Cardiac septum (tissue), 1 donor: ENCODE measurements at regions not wholly inside any gene's neighbourhood (a gene's known extent, or its start where the extent isn't known, plus 50 kb on each side); places are given as distances from the start of the nearest gene placed in this dataset.

ENCODE experiments used
- DNase-seq: peaks from one replicate; pipeline ENCODE4 v3.0.0-alpha.2; 2020; ENCODE audit warnings: low spot score
- intact Hi-C: fragments of 100-400 bp; cut with DNase I; formaldehyde crosslinking; loops from one replicate; pipeline ENCODE4 v1.14.0; 2022
- donor health status: DM: no; HTN: no; CAD: no.

DNA sequence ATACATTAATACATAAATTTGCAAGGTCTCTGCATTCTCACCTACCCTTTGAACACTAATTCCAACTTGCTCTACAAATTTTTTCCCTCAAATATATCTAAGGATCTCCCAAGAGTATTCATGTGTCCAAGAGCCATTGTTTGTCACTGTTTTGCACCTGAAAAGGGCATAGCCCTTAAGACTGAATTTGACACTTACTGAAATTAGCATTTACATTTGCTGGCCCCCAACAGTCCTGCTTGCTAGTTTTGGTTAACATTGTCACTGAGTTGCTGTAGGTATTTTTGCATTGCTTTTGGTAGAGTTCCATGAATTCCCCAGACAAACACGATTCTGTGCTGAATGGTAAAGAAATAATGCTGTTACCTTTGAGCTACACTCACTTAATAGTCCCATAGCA lies 57.3 kb downstream of the KCNA4 start:
- intact Hi-C loops: no loop called here
- no peak for DNase-seq

- no peak for DNase-seq
- intact Hi-C loops: no loop called here
Observed at GRCh38 chr11:29957431-29957830, 59.4 kb downstream of the KCNA4 start.

- no peak for DNase-seq
- intact Hi-C loops: no loop called here
Observed at GRCh38 chr11:29956076-29956556, 60.7 kb downstream of the KCNA4 start.

- no peak for DNase-seq
- intact Hi-C loops: no loop called here
Observed at GRCh38 chr11:29943347-29943746, 73.5 kb downstream of the KCNA4 start.

- intact Hi-C loops: no loop called here
Observed at GRCh38 chr11:29937526-29937925, 79.3 kb downstream of the KCNA4 start.

DNA sequence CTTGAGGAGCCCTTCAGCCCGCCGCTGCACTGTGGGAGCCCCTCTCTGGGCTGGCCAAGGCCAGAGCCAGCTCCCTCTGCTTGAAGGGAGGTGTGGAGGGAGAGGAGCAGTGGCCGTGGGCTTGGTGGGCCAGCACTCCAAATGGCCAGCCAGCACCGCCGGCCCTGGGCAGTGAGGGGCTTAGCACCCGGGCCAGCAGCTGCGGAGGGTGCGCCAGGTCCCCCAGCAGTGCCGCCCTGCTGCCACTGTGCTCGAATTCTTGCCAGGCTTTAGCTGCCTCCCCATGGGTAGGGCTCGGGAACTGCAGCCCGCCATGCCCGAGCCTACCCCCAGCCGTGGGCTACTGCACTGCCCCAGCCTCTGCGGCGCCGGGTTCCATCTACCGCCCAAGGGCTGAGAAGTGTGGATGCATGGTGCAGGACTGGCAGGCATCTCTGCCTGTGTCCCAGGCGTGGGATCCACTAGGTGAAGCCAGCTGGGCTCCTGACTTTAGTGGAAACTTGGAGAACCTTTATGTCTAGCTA lies 82.7 kb downstream of the KCNA4 start:
- intact Hi-C loops: no loop called here
- DNase-seq: no peak

More at GRCh38 chr11:29937526-29937925, 79.3 kb downstream of the KCNA4 start:
- DNase-seq: no peak

DNA sequence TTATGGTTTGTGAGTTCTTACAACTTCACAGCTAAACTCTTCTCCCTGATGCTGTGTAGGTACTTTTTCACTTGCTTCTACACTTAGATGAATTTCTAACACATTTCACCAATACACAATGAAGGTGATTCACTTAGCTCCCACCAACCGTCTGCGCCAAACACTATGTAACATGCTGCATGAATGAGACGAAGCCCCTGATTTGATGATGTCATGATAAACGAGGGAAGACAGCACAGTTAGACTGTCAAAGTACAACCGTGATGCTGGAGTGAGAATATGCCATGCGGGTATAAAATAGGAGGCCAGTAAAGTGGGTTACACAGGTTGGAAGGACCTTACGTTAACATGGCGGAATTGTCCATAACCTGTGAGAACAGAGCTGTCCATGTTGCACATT lies 100.8 kb downstream of the KCNA4 start:
- intact Hi-C loops: no loop called here

DNA sequence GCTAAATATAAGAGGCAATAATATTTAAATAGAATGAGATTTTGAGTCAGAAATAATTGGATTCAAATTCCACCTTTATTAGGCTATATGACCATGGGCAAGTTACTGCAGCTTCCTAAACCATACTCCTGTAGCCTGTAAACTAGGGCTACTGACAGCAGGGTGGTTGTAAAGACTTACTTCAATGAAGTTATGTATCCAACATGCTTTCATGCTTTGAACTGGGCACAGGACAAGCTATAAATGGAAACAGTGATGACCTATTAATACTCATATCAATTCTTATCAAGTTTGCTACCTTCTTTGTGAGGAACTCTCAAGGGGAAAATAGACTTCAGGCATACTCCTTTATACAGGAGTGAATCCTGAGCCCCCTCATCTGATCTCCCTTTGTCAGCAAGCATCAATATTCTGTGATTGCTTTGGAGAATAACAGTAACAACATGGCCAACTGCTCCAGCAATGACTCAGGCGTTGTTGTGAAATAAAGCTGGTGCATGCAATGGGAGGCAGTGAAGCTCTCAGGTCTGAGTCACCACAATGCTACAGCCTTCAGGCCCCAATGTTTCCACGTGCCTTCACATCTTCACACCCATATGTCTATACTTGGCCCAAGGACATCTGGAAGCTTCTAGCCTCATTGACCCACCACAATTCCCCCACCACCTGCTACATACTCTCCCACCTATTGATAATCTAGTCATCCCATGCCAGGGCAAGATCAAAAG lies 102.5 kb downstream of the KCNA4 start:
- intact Hi-C loops: no loop called here
- DNase-seq: no peak

More for the DNA sequence above, 100.8 kb downstream of the KCNA4 start:
- DNase-seq: no peak

GRCh38 chr11:29913352-29913751 lies 103.5 kb downstream of the KCNA4 start:
- intact Hi-C loops: no loop called here
- DNase-seq: no peak

DNA sequence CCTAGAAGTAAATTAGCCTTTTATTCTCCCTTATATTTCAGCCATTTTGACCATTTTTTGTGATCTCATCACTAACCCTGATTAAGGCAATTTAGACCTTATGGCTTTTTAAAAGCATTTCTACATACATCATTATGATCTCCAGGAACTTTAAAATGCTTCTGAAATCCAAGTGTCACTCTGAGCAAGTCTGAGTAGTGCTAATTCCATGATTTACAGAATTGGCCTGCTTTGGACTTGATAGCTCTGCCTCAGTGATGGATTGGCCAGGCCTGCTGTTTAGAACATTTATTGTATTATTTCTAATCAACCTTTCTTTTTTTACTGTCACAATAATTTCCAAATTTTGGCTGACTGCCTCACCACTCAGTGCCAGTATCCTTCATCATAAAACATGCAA lies 116.4 kb downstream of the KCNA4 start:
- intact Hi-C loops: no loop called here
- no peak for DNase-seq

DNA sequence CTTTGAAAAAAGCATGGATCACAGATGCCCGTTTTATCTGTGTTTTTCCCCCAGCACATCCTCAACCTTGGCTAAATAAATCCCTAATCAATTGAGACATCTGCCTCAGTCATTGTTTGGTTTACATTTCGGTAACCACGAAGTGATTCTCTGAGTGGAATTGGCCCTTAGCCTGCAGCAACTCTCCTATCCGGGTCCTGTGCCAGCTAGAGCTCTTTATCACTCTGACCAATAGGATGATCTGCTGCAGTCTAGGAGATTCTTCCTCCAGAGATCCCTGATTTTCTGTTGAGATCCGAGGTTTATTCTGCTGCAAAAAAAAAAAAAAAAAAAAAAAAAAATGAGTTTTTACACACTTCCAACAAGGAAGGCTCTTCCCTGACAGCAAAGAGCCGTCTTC lies 137.3 kb downstream of the KCNA4 start:
- no peak for DNase-seq
- intact Hi-C loops: no loop called here

GRCh38 chr11:29876192-29876591 lies 140.6 kb downstream of the KCNA4 start:
- no peak for DNase-seq
- intact Hi-C loops: no loop called here

DNA sequence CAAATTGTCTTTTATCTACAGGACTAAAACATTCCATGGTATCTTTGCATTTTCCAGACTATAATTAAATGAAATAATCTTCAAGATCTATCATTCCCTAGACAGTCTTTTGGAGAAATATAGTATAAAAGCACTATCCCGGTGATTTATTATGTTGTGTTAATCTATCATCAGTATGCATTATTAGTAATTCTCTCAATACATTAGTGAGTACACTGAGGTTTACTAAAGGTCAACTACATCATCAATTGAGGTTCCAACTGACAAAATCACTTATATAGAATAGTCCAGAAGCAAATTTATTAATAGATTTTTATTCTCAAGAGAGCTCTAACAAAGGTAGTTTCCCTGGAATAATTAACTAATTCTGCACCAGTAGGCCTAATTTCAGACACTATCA lies 169.6 kb downstream of the KCNA4 start:
- DNase-seq: no peak

GRCh38 chr11:29844701-29845379 lies 172.0 kb downstream of the KCNA4 start:
- intact Hi-C loops: loop anchor here (10.0 kb wide), 1 partner anchor 200 kb away; no protein-coding TSS in a partner anchor
- no peak for DNase-seq

More for the DNA sequence above, 169.6 kb downstream of the KCNA4 start:
- intact Hi-C loops: loop anchor here (10.0 kb wide), 1 partner anchor 198 kb away; no protein-coding TSS in a partner anchor

DNA sequence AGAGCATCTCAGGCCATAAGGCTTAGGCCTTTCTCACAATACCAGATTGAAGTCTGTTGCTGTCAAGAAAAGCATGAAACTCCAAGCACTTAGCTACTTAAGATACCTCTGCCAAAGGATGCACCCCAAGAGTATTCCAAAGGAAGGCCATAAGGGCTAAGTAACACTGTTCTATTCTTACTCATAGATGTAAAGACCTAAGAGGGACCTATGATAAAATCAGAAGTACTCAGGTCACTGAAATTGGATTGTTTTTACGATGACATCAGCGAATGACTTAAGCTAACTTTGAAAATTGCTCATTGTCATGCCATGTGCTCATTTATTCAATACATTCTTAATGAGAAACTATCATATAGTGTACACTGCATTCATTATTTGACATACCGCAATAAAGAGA lies 172.8 kb downstream of the KCNA4 start:
- DNase-seq: no peak
- intact Hi-C loops: loop anchor here (10.0 kb wide), 1 partner anchor 201 kb away; no protein-coding TSS in a partner anchor

DNA sequence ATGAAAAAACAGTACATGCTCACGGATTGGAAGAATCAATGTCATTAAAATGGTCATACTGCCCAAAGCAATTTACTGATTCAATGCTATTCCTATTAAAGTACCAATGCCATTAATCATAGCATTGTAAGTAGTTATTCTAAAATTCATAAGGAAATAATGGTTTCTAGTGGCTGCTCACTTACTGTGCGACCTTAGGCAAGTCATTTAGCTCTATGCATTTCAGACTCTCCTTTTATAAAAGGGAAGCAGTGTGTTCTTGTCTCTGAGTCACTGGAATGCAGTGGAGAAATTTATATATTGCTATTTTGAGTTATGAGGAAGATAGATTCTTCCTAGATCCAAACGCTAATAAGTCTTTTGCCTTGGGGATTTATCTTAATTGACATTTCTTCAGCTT lies 174.8 kb downstream of the KCNA4 start:
- DNase-seq: no peak
- intact Hi-C loops: loop anchor here (10.0 kb wide), 1 partner anchor 203 kb away; no protein-coding TSS in a partner anchor

- DNase-seq: no peak
- intact Hi-C loops: no loop called here
Observed at GRCh38 chr11:29826878-29827277, 190.0 kb downstream of the KCNA4 start.

DNA sequence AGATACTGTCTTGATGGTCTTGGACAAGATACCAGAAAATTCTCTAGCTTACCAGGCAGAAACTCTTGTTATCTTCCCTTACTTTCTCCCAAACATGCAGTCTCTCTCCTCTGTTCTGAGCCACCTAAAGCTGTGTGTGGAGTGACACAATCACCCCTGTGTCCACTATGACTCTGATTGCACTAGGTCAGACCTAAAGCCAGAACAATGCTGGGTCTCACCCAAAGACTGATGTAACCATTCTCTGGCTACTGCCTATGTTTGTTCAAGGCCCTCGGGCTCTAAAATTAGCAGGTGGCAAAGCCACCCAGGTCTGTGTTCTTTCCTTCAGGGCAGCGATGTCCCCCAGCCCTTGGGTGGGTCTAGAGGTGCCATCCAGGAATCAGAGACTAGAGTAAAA lies 200.5 kb downstream of the KCNA4 start:
- intact Hi-C loops: no loop called here
- DNase-seq: no peak

DNA sequence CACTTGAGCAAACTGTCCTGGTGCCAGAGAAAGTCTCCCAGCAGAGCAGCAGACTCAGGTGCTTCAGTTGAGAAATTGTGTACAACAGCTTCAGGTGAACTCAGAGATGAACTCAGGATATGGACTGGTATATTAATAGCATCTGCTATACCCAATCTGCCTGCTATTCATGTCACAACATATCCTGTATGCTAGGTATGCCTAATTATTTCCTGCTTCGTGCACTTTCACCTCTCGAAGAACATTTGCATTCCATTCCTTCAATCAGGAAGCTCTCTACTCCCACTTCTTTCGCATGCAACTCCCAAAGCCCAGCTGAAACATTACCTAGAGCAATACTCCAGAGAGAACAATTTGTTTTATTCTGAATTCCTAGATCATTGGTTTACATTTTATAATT lies 207.7 kb downstream of the KCNA4 start:
- intact Hi-C loops: no loop called here
- no peak for DNase-seq

GRCh38 chr11:29802522-29802921 lies 214.3 kb downstream of the KCNA4 start:
- intact Hi-C loops: no loop called here
- DNase-seq: no peak

DNA sequence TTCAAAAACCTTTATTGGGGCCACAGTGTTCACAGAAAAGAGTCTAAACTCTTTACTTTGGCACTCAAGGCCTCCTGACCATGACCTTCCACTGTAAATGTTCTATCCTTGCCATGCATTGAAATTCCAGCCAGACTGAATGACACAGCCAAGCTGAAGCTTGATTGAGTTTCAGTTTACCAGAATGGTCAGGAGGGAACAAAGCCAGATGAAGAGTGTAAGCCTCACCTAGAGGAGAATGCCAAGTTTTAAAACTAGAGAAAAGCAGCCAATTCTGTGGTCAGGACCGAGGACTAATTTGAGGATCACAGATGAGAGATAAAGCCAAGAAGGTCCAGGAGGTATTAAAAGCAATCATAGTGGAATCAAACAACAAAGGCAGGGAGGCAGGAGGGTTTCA lies 215.3 kb downstream of the KCNA4 start:
- intact Hi-C loops: no loop called here
- no peak for DNase-seq
